Caco-2 (cell line): ENCODE measurements at regions not wholly inside any gene's neighbourhood (a gene's known extent, or its start where the extent isn't known, plus 50 kb on each side); places are given as distances from the start of the nearest gene placed in this dataset.

ENCODE experiments used
- BruUV-seq: library from RNA; stranded (reverse); fragments of 400-500 nt; replicated peaks from 2 replicates; lab custom pipeline; 2021; lab: Mats Ljungman, UMichigan
- CTCF ChIA-PET: fragments of 300-600 bp; sonication (Branson Sonifier 250); formaldehyde crosslinking; loops from one replicate; lab custom pipeline; 2022; ENCODE audit warnings: antibody characterized with exemption; lab: Charles Lee
- POLR2A ChIA-PET: fragments of 300-600 bp; sonication (Branson Sonifier 250); formaldehyde crosslinking; loops from one replicate; lab custom pipeline; 2022; ENCODE audit warnings: antibody characterized with exemption; lab: Charles Lee
- DNase-seq, 2 experiments: peaks; one replicate each; pipeline versions ENCODE4 v3.0.0 to v3.0.0-alpha.2; 2020 to 2022
- H3K27me3 ChIP-seq: replicated peaks from 2 replicates; pipeline ENCODE4 v1.6.0; 2011; ENCODE audit warnings: low read length; ENCODE audit not compliant: control insufficient read depth, insufficient read depth
- H3K36me3 ChIP-seq: 2 replicates; pipeline ENCODE4 v1.5.1; 2011; ENCODE audit warnings: low read length; ENCODE audit not compliant: control insufficient read depth, insufficient read depth
- H3K4me1 ChIP-seq: fragments of 250-450 bp; sonication (Bioruptor Pico); 2 replicates; pipeline ENCODE4 v1.5.1; 2020; ENCODE audit warnings: mild to moderate bottlenecking
- H3K4me3 ChIP-seq: 2 replicates; pipeline ENCODE4 v1.5.1; 2011; ENCODE audit warnings: low read depth, mild to moderate bottlenecking, control low read depth, low read length
- H3K9me3 ChIP-seq: fragments of 250-450 bp; sonication (Bioruptor Pico); 2 replicates; pipeline ENCODE4 v1.5.1; 2020; ENCODE audit warnings: mild to moderate bottlenecking, moderate library complexity
- H3K27ac Mint-ChIP-seq: one replicate; pipeline ENCODE4 v1.8.0; 2022; ENCODE audit warnings: mixed read lengths; ENCODE audit not compliant: unreplicated experiment
- H3K27me3 Mint-ChIP-seq: one replicate; pipeline ENCODE4 v1.8.0; 2022; ENCODE audit warnings: mixed read lengths; ENCODE audit not compliant: insufficient read depth, unreplicated experiment
- H3K36me3 Mint-ChIP-seq: one replicate; pipeline ENCODE4 v1.8.0; 2022; ENCODE audit warnings: mild to moderate bottlenecking, mixed read lengths; ENCODE audit not compliant: insufficient read depth, unreplicated experiment
- H3K4me1 Mint-ChIP-seq: one replicate; pipeline ENCODE4 v1.8.0; 2022; ENCODE audit warnings: low read depth, mixed read lengths; ENCODE audit not compliant: unreplicated experiment
- H3K4me3 Mint-ChIP-seq: one replicate; pipeline ENCODE4 v1.8.0; 2022; ENCODE audit warnings: mild to moderate bottlenecking, moderate library complexity, mixed read lengths; ENCODE audit not compliant: unreplicated experiment
- H3K9me3 Mint-ChIP-seq: one replicate; pipeline ENCODE4 v1.8.0; 2022; ENCODE audit warnings: mixed read lengths; ENCODE audit not compliant: unreplicated experiment
- intact Hi-C: fragments of 100-400 bp; cut with micrococcal nuclease; formaldehyde crosslinking; loops from one replicate; pipeline ENCODE4 v1.10.0; 2022; ENCODE audit not compliant: unreplicated experiment
- TF ChIP-seq, protein P1 (sequence below), 2 experiments: fragments of 200-600 bp in 1 of 2; IDR thresholded peaks; 1 replicate in 1 of 2; 2 replicates in 1 of 2; pipeline versions ENCODE4 v1.5.1 to v1.8.0; 2011 to 2022; ENCODE audit warnings: antibody characterized with exemption in 1 of 2, control low read depth in 1 of 2, inconsistent platforms in 1 of 2, low read depth in 1 of 2, low read length in 1 of 2, mild to moderate bottlenecking in 1 of 2, moderate library complexity in 1 of 2; ENCODE audit not compliant: insufficient read depth in 1 of 2, severe bottlenecking in 1 of 2, unreplicated experiment in 1 of 2

DNA sequence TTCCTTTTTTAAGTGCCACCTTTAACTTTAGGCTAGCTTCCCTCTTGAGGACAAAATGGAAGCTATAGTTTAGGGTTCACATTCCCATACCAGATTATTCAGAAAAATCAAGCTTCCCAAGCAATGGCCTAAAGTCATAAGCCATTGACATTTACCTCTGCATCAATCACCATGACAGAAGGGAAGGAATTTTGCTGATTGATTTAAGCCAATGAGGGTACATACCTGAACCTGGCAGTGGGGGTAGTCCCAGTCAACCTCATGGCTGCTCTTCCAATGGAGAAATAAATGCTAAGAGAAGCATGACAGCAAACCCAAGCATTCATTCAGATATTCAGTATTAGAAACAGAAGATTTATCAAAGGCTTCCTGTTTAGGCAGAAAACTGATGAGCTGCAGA is 128.4 kb upstream of the CREB1 start:
- CTCF ChIA-PET, result no interaction called here
- TF ChIP-seq, protein P1, sequence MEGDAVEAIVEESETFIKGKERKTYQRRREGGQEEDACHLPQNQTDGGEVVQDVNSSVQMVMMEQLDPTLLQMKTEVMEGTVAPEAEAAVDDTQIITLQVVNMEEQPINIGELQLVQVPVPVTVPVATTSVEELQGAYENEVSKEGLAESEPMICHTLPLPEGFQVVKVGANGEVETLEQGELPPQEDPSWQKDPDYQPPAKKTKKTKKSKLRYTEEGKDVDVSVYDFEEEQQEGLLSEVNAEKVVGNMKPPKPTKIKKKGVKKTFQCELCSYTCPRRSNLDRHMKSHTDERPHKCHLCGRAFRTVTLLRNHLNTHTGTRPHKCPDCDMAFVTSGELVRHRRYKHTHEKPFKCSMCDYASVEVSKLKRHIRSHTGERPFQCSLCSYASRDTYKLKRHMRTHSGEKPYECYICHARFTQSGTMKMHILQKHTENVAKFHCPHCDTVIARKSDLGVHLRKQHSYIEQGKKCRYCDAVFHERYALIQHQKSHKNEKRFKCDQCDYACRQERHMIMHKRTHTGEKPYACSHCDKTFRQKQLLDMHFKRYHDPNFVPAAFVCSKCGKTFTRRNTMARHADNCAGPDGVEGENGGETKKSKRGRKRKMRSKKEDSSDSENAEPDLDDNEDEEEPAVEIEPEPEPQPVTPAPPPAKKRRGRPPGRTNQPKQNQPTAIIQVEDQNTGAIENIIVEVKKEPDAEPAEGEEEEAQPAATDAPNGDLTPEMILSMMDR (IDR thresholded peaks at IDR 0.05; ENCODE audit: insufficient read depth in 1 of 2, low read depth in 1 of 2, low read length in 1 of 2, severe bottlenecking in 1 of 2, unreplicated experiment in 1 of 2), result no peak
- BruUV-seq, result no TSS peak
- Mint-ChIP-seq H3K4me3 (no peak overlapping the region), H3K27ac (no peak overlapping the region), H3K4me1 (no peaks in the 10 kb centered on the region), H3K9me3 (no peaks in the 10 kb centered on the region), H3K36me3 (no peaks in the 10 kb centered on the region), H3K27me3 (peaks cover 17% of the 10 kb centered on the region)
- intact Hi-C loops, result no loop called here
- no peak overlapping the region for H3K4me3 ChIP-seq
- DNase-seq, result no peak
- no peaks in the 10 kb centered on the region for H3K27me3 ChIP-seq
- H3K9me3 ChIP-seq, result no peaks in the 10 kb centered on the region
- no peaks in the 10 kb centered on the region for H3K36me3 ChIP-seq
- POLR2A ChIA-PET, result no interaction called here
- no peaks in the 10 kb centered on the region for H3K4me1 ChIP-seq

DNA sequence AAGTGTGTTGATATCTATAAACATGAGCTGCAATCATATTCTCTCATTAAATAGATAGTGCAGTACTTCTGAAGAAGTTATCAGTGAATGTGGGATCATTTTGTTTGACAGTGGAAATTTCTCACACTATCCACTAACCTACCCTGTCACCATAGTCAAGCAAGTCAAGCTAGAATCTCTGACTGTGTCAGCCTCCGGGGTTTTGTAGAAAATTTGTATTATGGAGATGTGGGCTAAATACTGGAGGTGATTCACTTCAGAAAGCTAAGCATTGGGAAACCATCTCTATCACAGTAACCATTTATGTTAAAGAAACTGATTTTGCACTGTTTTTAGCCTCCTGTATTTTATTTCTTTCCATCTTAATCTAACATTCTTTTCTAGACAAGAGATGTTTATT is 126.6 kb upstream of the CREB1 start:
- H3K4me3 ChIP-seq, result no peak overlapping the region
- H3K36me3 ChIP-seq, result no peaks in the 10 kb centered on the region
- no peak overlapping the region for H3K27ac Mint-ChIP-seq
- no peak for DNase-seq
- H3K36me3 Mint-ChIP-seq, result no peaks in the 10 kb centered on the region
- H3K27me3 Mint-ChIP-seq, result peaks cover 12% of the 10 kb centered on the region
- no peaks in the 10 kb centered on the region for H3K4me1 ChIP-seq
- no peaks in the 10 kb centered on the region for H3K9me3 ChIP-seq
- H3K27me3 ChIP-seq, result no peaks in the 10 kb centered on the region
- intact Hi-C loops, result no loop called here
- TF ChIP-seq, protein P1 (IDR thresholded peaks at IDR 0.05; ENCODE audit: insufficient read depth in 1 of 2, low read depth in 1 of 2, low read length in 1 of 2, severe bottlenecking in 1 of 2, unreplicated experiment in 1 of 2), result no peak
- BruUV-seq, result no TSS peak
- ChIA-PET POLR2A (no interaction called here), CTCF (interaction anchor here (0.8 kb wide), 1 partner anchor 603 kb away, joined by 3 read pairs; no protein-coding TSS in a partner anchor)
- H3K4me1 Mint-ChIP-seq, result no peaks in the 10 kb centered on the region
- no peak overlapping the region for H3K4me3 Mint-ChIP-seq
- no peaks in the 10 kb centered on the region for H3K9me3 Mint-ChIP-seq

DNA sequence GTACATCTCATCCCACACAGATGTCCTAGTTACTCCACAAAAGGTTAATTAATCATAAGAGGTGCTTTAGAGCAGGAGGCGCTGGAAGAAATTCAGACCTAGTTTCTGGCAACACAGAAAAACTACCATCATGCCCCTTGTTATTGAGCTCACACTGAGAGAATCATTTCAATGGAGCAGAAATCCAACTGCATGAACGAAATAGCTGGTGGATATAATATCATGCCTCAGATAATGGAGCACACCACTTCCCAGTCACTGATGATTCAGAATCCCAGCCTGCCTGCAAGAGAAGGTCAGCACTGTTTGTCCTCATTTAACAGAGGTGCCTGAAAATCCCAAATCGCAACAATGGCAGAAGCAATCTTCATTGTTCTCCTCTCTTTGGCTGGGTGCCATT is 125.8 kb upstream of the CREB1 start:
- ChIA-PET POLR2A (no interaction called here), CTCF (no interaction called here)
- H3K4me1 Mint-ChIP-seq, result no peaks in the 10 kb centered on the region
- no peaks in the 10 kb centered on the region for H3K36me3 ChIP-seq
- no peaks in the 10 kb centered on the region for H3K27me3 ChIP-seq
- H3K4me1 ChIP-seq, result no peaks in the 10 kb centered on the region
- no peak for DNase-seq
- intact Hi-C loops, result no loop called here
- H3K9me3 Mint-ChIP-seq, result no peaks in the 10 kb centered on the region
- H3K4me3 Mint-ChIP-seq, result no peak overlapping the region
- H3K27me3 Mint-ChIP-seq, result peaks cover 9% of the 10 kb centered on the region
- TF ChIP-seq, protein P1 (IDR thresholded peaks at IDR 0.05; ENCODE audit: insufficient read depth in 1 of 2, low read depth in 1 of 2, low read length in 1 of 2, severe bottlenecking in 1 of 2, unreplicated experiment in 1 of 2), result no peak
- H3K36me3 Mint-ChIP-seq, result no peaks in the 10 kb centered on the region
- H3K9me3 ChIP-seq, result no peaks in the 10 kb centered on the region
- no TSS peak for BruUV-seq
- H3K27ac Mint-ChIP-seq, result no peak overlapping the region
- H3K4me3 ChIP-seq, result no peak overlapping the region
